Skeletal muscle tissue (tissue), 3 donors: ENCODE measurements at regions not wholly inside any gene's neighbourhood (a gene's known extent, or its start where the extent isn't known, plus 50 kb on each side); places are given as distances from the start of the nearest gene placed in this dataset.

Experiments
- H3K27ac ChIP-seq: one replicate; pipeline ENCODE4 v1.7.0; 2013; ENCODE audit warnings: mild to moderate bottlenecking, low read depth, low read length, inconsistent platforms
- H3K27me3 ChIP-seq, 3 donors: one replicate each; pipeline ENCODE4 v1.7.0; 2013; ENCODE audit warnings: low read length in 3 of 3; ENCODE audit not compliant: control insufficient read depth in 3 of 3, insufficient read depth in 3 of 3
- H3K36me3 ChIP-seq, 3 donors: one replicate each; pipeline ENCODE4 v1.7.0; 2013; ENCODE audit warnings: low read length in 3 of 3; ENCODE audit not compliant: control insufficient read depth in 3 of 3, insufficient read depth in 3 of 3
- H3K4me1 ChIP-seq, 3 donors: one replicate each; pipeline ENCODE4 v1.7.0; 2013; ENCODE audit warnings: low read length in 3 of 3, mild to moderate bottlenecking in 3 of 3; ENCODE audit not compliant: control insufficient read depth in 3 of 3, insufficient read depth in 3 of 3
- H3K4me3 ChIP-seq, 3 donors: one replicate each; pipeline ENCODE4 v1.7.0; 2013; ENCODE audit warnings: low read length in 3 of 3
- H3K9ac ChIP-seq, 3 donors: one replicate each; pipeline ENCODE4 v1.7.0; 2013; ENCODE audit warnings: low read length in 3 of 3, mild to moderate bottlenecking in 3 of 3, moderate library complexity in 2 of 3, low read depth in 1 of 3
- H3K9me3 ChIP-seq, 3 donors: one replicate each; pipeline ENCODE4 v1.7.0; 2013; ENCODE audit warnings: low read length in 3 of 3; ENCODE audit not compliant: control insufficient read depth in 3 of 3
- donor health status: Osteomylitis.

DNA sequence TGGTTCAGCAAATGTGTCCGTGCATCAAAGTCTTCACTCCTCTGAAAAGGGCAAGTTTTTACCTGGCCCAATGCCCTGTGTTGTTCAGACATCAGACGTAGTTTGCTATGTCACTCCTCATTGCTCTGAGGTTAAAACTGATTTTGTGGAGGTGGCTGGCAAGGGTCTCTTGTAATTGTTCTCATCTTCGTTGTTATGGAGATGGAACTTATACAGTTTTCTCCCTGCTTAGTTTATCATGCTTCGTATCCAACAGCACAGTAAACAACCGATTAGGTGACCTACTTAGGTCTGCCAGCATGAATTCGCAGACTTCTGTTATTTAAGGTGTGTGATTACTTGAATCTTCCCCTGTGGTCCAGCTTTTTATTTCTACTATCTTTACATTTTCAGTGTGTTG lies 274.1 kb upstream of the SMIM30 start:
- no peaks in the 10 kb centered on the region for H3K9me3 ChIP-seq
- no peaks in the 10 kb centered on the region for H3K27me3 ChIP-seq
- no peak overlapping the region for H3K9ac ChIP-seq
- H3K4me1 ChIP-seq: no peaks in the 10 kb centered on the region
- H3K27ac ChIP-seq: no peak overlapping the region
- no peaks in the 10 kb centered on the region for H3K36me3 ChIP-seq
- H3K4me3 ChIP-seq: no peak overlapping the region

DNA sequence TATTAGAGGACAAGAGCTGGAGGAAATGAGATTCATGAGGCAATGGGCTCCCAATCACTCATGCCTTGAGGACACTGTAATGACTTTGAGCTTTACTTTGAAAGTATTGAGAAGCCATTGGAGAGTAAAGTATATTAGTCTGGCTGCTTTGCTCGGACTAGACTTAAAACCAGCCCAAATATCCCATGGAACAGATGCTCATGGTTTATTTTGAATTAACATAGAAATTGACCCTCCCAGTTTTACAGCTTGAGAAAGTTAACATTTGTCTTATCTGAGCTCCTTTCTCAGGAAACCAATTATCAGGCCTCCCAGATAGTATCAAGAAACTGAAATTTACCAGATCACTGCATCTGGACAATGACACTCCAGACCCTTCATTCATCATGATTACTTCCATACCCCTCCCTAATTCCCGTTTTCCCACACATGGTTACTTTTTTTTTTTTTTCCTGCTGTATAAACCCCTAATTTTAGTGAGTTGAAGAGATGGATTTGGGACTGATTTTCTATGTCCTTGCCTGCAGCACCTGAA lies 270.8 kb upstream of the SMIM30 start:
- no peaks in the 10 kb centered on the region for H3K27me3 ChIP-seq
- H3K9ac ChIP-seq: no peak overlapping the region
- H3K36me3 ChIP-seq: no peaks in the 10 kb centered on the region
- H3K4me1 ChIP-seq: no peaks in the 10 kb centered on the region
- H3K4me3 ChIP-seq: no peak overlapping the region
- no peak overlapping the region for H3K27ac ChIP-seq
- H3K9me3 ChIP-seq: no peaks in the 10 kb centered on the region

DNA sequence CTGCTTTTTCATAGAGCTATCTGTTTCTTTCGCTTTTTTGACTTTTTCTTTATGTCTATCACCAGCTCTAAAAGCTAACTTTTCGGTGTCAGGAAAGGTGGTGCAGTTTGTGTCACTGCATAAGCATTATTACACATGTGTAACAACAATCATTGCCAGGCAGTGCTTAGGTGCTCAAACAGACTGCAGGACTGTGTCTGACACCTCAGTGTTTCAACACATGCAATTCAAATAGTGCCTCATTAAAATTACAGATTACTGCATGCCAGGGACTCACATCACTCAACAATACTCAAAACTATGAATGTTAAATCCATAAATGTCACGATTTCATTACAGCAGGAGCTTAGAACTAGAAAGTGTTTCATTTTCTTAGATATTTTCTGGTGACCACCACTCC lies 265.3 kb upstream of the SMIM30 start:
- H3K4me1 ChIP-seq: no peaks in the 10 kb centered on the region
- no peaks in the 10 kb centered on the region for H3K27me3 ChIP-seq
- no peak overlapping the region for H3K27ac ChIP-seq
- no peak overlapping the region for H3K4me3 ChIP-seq
- H3K9ac ChIP-seq: no peak overlapping the region
- no peaks in the 10 kb centered on the region for H3K36me3 ChIP-seq
- no peaks in the 10 kb centered on the region for H3K9me3 ChIP-seq

DNA sequence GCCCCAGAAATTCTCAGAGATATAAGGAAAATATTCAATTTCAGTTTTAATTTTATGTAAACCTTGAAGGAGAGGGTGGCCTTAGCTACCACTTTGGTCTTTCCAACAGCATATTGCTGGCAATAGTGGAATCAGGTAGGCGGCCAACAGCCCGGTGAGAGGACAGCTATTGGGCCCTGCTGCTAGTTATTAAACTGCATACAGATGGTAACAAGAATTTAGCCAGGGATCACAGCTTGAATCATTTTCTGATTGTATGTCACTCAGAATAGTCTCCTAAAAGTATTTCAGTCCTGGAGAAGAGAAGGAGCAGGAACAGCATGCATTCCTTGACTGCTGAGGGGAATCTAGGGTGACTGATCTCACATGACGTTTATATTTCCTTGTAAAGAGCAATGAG lies 261.4 kb upstream of the SMIM30 start:
- Histone ChIP-seq H3K27ac (no peak overlapping the region), H3K4me3 (no peak overlapping the region), H3K27me3 (no peaks in the 10 kb centered on the region), H3K9me3 (no peaks in the 10 kb centered on the region), H3K9ac (no peak overlapping the region), H3K4me1 (no peaks in the 10 kb centered on the region), H3K36me3 (no peaks in the 10 kb centered on the region)

DNA sequence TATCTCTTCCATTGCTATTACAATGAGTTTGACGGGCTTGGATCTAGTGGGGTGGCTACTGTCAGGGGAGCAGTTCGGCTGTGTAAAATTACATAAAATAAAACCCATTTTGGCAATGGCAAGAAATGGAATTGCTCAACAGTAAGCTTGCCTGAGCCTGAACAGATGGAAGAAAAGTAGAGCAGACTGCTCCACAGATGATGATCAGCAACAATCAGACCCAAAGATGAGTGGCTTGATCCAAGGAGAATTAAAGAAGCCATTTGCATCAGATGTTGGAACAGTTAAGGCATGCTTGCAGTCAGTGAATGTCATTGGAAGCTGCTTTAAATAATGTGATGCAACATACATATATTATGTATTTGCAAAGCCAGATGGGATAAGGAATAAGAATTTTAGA lies 256.6 kb upstream of the SMIM30 start:
- no peaks in the 10 kb centered on the region for H3K27me3 ChIP-seq
- no peaks in the 10 kb centered on the region for H3K4me1 ChIP-seq
- no peak overlapping the region for H3K27ac ChIP-seq
- no peaks in the 10 kb centered on the region for H3K9me3 ChIP-seq
- H3K36me3 ChIP-seq: no peaks in the 10 kb centered on the region
- no peak overlapping the region for H3K9ac ChIP-seq
- H3K4me3 ChIP-seq: no peak overlapping the region

DNA sequence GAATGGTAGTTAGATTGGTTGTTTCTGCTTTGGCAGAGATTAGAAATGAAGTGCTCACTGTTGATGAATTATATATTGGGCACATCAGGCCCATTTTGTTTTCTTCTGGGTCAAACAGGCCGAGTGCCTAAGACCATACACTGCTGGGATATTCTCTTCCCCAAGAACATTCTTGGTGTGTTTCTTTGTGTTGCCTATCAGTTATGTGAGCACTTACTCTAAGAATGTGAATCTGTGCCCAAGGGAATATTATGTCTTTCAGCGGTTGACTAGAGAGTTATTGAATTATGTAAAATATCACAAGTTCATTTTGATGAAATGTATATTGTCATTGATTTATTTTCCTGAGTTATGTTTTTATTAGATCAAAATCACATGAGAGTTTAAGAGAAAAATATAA lies 255.5 kb upstream of the SMIM30 start:
- Histone ChIP-seq H3K4me1 (no peaks in the 10 kb centered on the region), H3K36me3 (no peaks in the 10 kb centered on the region), H3K27me3 (no peaks in the 10 kb centered on the region), H3K9ac (no peak overlapping the region), H3K9me3 (no peaks in the 10 kb centered on the region), H3K4me3 (no peak overlapping the region), H3K27ac (no peak overlapping the region)

DNA sequence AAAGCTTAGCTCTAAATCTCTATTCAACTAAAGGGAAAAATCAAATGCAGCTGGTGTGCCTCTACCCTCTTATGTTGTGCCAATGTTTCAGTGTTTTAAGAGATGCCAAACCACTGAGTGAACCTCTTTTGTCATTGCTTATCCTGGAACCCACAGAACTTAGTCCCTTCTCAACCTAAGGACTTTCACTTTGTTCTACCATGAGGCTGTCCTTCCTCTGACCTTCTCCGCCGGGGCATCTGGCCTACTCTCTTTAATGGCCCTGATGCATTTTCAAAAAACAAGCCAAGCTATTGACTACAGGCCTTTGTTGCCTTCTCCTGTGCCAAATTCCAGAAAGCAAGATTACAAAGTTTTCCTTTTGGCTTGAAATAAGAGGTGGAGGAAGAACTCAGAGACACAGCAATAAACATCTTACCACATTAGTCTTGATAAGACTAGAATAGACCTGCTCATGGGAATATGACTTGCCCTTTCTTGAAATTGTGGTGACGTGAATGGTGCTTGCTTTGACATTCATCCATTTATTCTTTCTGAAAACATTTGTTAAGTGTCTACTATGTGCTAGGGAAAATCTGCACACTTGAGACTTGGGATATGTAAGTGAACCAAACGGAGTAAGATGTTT lies 253.2 kb upstream of the SMIM30 start:
- Histone ChIP-seq H3K9ac (no peak overlapping the region), H3K27me3 (no peaks in the 10 kb centered on the region), H3K4me1 (no peaks in the 10 kb centered on the region), H3K4me3 (no peak overlapping the region), H3K27ac (no peak overlapping the region), H3K36me3 (no peaks in the 10 kb centered on the region), H3K9me3 (no peaks in the 10 kb centered on the region)

DNA sequence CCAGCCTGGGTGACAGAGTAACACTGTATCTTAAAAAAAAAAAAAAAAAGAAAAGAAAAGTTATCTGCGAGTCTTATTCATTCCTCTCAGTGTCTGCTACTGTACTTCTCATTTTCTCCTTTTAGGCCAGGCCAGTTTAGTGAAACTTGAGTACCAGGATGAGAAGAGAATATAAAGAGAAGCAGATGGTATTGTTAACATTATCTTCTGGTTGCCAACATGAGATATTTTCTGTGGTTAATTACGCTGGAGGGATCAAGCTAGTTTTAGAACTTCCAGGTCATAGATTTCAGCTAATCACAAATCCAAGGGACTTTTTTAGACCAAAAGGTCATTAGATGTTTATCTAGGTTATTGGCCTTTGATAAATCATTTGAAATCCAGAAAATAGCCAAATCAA lies 252.6 kb upstream of the SMIM30 start:
- Histone ChIP-seq H3K36me3 (no peaks in the 10 kb centered on the region), H3K4me3 (no peak overlapping the region), H3K27me3 (no peaks in the 10 kb centered on the region), H3K9me3 (no peaks in the 10 kb centered on the region), H3K9ac (no peak overlapping the region), H3K4me1 (no peaks in the 10 kb centered on the region), H3K27ac (no peak overlapping the region)

DNA sequence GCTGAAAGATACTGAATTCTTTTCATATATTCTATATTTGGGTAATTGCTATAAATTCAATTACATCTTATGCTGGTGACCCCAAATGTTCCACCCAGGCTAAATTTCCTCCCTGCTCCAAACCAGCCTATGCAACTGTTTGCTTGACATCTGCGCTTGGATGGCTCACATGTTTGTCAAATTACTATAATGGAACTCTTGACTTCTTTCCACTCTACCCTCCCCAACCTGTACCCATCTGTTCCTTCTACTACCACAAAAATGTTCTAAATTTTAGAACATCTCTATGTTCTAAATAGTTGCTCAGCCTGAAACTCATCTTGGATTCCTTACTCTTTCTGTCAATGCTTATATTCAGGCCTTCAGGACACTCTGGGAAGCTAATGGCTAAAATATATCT lies 249.9 kb upstream of the SMIM30 start:
- Histone ChIP-seq H3K4me3 (no peak overlapping the region), H3K9ac (no peak overlapping the region), H3K9me3 (no peaks in the 10 kb centered on the region), H3K27ac (no peak overlapping the region), H3K4me1 (no peaks in the 10 kb centered on the region), H3K27me3 (no peaks in the 10 kb centered on the region), H3K36me3 (no peaks in the 10 kb centered on the region)

DNA sequence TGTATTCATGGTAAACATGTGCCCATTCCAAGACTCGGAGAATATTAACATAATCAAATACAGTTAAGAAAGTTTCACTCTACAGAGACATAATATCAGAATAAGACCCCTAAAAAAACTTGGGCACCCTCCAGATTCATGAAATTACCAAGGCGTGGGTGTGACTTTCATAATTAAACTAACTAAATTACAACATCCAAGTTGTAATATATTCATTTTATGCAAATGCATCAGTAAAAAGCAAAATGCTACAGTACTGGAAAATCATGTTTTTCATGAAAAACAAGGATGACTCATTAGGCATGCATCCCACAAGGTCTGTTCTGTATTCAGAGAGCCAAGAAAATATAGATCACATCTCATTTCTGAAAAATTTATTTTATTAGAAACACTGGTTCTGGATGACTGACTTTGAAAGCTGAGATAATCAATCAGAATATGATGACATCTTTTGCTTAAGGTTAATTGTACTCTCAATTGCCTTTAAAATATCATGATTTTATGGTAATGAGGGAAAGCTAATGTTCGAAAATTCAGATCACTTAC lies 248.8 kb upstream of the SMIM30 start:
- Histone ChIP-seq H3K9ac (no peak overlapping the region), H3K27me3 (no peaks in the 10 kb centered on the region), H3K27ac (no peak overlapping the region), H3K4me1 (no peaks in the 10 kb centered on the region), H3K4me3 (no peak overlapping the region), H3K9me3 (no peaks in the 10 kb centered on the region), H3K36me3 (no peaks in the 10 kb centered on the region)
